GM12878 (cell line): ENCODE measurements at regions not wholly inside any gene's neighbourhood (a gene's known extent, or its start where the extent isn't known, plus 50 kb on each side); places are given as distances from the start of the nearest gene placed in this dataset.

Experiments
- ATAC-seq: fragments of 200-7000 bp; cut with Tn5 transposase; 3 replicates; pipeline ENCODE4 v1.9.1; 2020; ENCODE audit warnings: mild to moderate bottlenecking, moderate library complexity
- BruUV-seq: library from RNA; stranded (reverse); fragments of 400-500 nt; replicated peaks from 2 replicates; lab custom pipeline; 2021; lab: Mats Ljungman, UMichigan
- CTCF ChIA-PET: fragments of 300-600 bp; sonication (Branson Sonifier 250); formaldehyde crosslinking; extraction: SDS; loops from one replicate; lab custom pipeline; 2021; ENCODE audit warnings: inconsistent platforms; lab: Yijun Ruan, JAX
- POLR2A ChIA-PET: fragments of 350-600 bp; formaldehyde crosslinking; extraction: SDS; loops from one replicate; lab custom pipeline; 2021; ENCODE audit warnings: inconsistent platforms; lab: Charles Lee
- RAD21 ChIA-PET: fragments of 300-600 bp; sonication (Branson Sonifier 250); formaldehyde crosslinking; loops from one replicate; lab custom pipeline; 2023; ENCODE audit warnings: antibody characterized with exemption; ENCODE audit not compliant: unreplicated experiment; lab: Charles Lee
- SMC1A ChIA-PET: fragments of 300-600 bp; sonication (Branson Sonifier 250); formaldehyde crosslinking; loops from one replicate; lab custom pipeline; 2023; ENCODE audit not compliant: unreplicated experiment, uncharacterized antibody; lab: Charles Lee
- DNase-seq: peaks from one replicate; pipeline ENCODE4 v3.0.0-alpha.2; 2011; ENCODE audit warnings: low read depth, low spot score
- FAIRE-seq: peaks from 3 replicates; lab custom pipeline; 2011; peaks lifted over from hg19 to GRCh38; lab: Jason Lieb, UNC
- H2AFZ ChIP-seq: 2 replicates; pipeline ENCODE4 v1.6.0; 2011; ENCODE audit warnings: low read depth, low read length, control low read depth; ENCODE audit not compliant: control insufficient read depth
- H3K27ac ChIP-seq: 2 replicates; pipeline ENCODE4 v1.5.1; 2011; ENCODE audit warnings: control low read depth; ENCODE audit not compliant: control insufficient read depth, insufficient read depth
- H3K27me3 ChIP-seq, 2 experiments: replicated peaks in 1 of 2; 2 replicates each; pipeline versions ENCODE4 v1.6.0 to v1.6.1; 2011; ENCODE audit warnings: low read length in 1 of 2; ENCODE audit not compliant: control insufficient read depth in 2 of 2, insufficient read depth in 2 of 2
- H3K36me3 ChIP-seq, 2 experiments: 2 replicates each; pipeline ENCODE4 v1.5.1; 2011; ENCODE audit warnings: low read length in 1 of 2; ENCODE audit not compliant: control insufficient read depth in 2 of 2, insufficient read depth in 2 of 2
- H3K4me1 ChIP-seq: 2 replicates; pipeline ENCODE4 v1.6.1; 2011; ENCODE audit warnings: mild to moderate bottlenecking, low read length, moderate library complexity, mixed read lengths; ENCODE audit not compliant: control insufficient read depth, insufficient read depth
- H3K4me2 ChIP-seq: 2 replicates; pipeline ENCODE4 v1.6.0; 2011; ENCODE audit warnings: control low read depth; ENCODE audit not compliant: control insufficient read depth, insufficient read depth
- H3K4me3 ChIP-seq: fragments of 200-600 bp; sonication (generic); 2 replicates; pipeline ENCODE4 v1.5.1; 2016
- H3K79me2 ChIP-seq: 2 replicates; pipeline ENCODE4 v1.6.0; 2011; ENCODE audit warnings: low read length; ENCODE audit not compliant: control insufficient read depth, insufficient read depth
- H3K9ac ChIP-seq: 2 replicates; pipeline ENCODE4 v1.8.0; 2011; ENCODE audit warnings: low read length, control low read depth, mixed read lengths; ENCODE audit not compliant: control insufficient read depth, insufficient read depth
- H3K9me3 ChIP-seq: replicated peaks from 3 replicates; pipeline ENCODE4 v1.5.1; 2011; ENCODE audit warnings: mild to moderate bottlenecking, low read length; ENCODE audit not compliant: control insufficient read depth, insufficient read depth
- H4K20me1 ChIP-seq: 2 replicates; pipeline ENCODE4 v1.6.0; 2011; ENCODE audit not compliant: control insufficient read depth, insufficient read depth
- BACH1 ChIP-seq: fragments of 450-650 bp; IDR thresholded peaks from 2 replicates; pipeline ENCODE4 v1.6.1; 2017; ENCODE audit warnings: mild to moderate bottlenecking, borderline replicate concordance
- HDGF ChIP-seq: fragments of 450-650 bp; IDR thresholded peaks from 2 replicates; pipeline ENCODE4 v1.6.1; 2016; ENCODE audit warnings: antibody characterized with exemption
- KAT2A ChIP-seq: conservative IDR thresholded peaks from 2 replicates; pipeline ENCODE4 v1.6.1; 2011; ENCODE audit warnings: low read depth, low read length; ENCODE audit not compliant: control insufficient read depth
- MTA2 ChIP-seq: fragments of 450-650 bp; IDR thresholded peaks from 2 replicates; pipeline ENCODE4 v1.6.1; 2016; ENCODE audit warnings: low read depth, mild to moderate bottlenecking, moderate library complexity
- NR2C1 ChIP-seq: fragments of 450-650 bp; IDR thresholded peaks from 2 replicates; pipeline ENCODE4 v1.6.1; 2017; ENCODE audit warnings: antibody characterized with exemption, mild to moderate bottlenecking, moderate library complexity
- NR2C2 ChIP-seq: IDR thresholded peaks from 2 replicates; pipeline ENCODE4 v1.6.1; 2011; ENCODE audit warnings: borderline replicate concordance, low read depth; ENCODE audit not compliant: control insufficient read depth, insufficient read length
- PAX8 ChIP-seq: fragments of 450-650 bp; IDR thresholded peaks from 2 replicates; pipeline ENCODE4 v1.6.1; 2017; ENCODE audit warnings: mild to moderate bottlenecking, moderate library complexity
- POU2F2 ChIP-seq: IDR thresholded peaks from 3 replicates; pipeline ENCODE4 v1.6.1; 2011; ENCODE audit warnings: low read depth, mild to moderate bottlenecking, low read length, borderline replicate concordance
- SIN3A ChIP-seq: IDR thresholded peaks from 2 replicates; pipeline ENCODE4 v1.6.1; 2012; ENCODE audit warnings: low read depth, low read length, improper control_type of control experiment
- SIX5 ChIP-seq: IDR thresholded peaks from 2 replicates; pipeline ENCODE4 v1.6.1; 2011; ENCODE audit warnings: mild to moderate bottlenecking, low read depth, low read length, moderate library complexity; ENCODE audit not compliant: severe bottlenecking
- SREBF2 ChIP-seq: IDR thresholded peaks from 2 replicates; pipeline ENCODE4 v1.6.1; 2012; ENCODE audit warnings: mild to moderate bottlenecking, low read length
- ZBED1 ChIP-seq: IDR thresholded peaks from 2 replicates; pipeline ENCODE4 v1.6.1; 2016; ENCODE audit warnings: borderline replicate concordance
- WGBS: methylation state at CpG from one replicate; pipeline ENCODE4 v1.1.6; 2016; ENCODE audit warnings: low lambda C conversion rate; ENCODE audit not compliant: insufficient replicate concordance, insufficient coverage; ENCODE audit errors: missing lambda C conversion rate; 5-methylcytosine and 5-hydroxymethylcytosine counted together
- in situ Hi-C: fragments of 300-500 bp; cut with MboI; formaldehyde crosslinking; loops from 9 replicates; pipeline ENCODE4 v1.14.3; 2018; ENCODE audit warnings: mixed read lengths
- intact Hi-C: fragments of 100-400 bp; cut with micrococcal nuclease; formaldehyde crosslinking; loops from one replicate; pipeline ENCODE4 v1.14.2; 2022; ENCODE audit not compliant: unreplicated experiment
- TF ChIP-seq, protein P1 (sequence below): IDR thresholded peaks from 2 replicates; pipeline ENCODE4 v1.6.1; 2012; ENCODE audit warnings: low read depth, low read length, improper control_type of control experiment
- TF ChIP-seq, protein P2 (sequence below): fragments of 450-650 bp; formaldehyde crosslinking; IDR thresholded peaks from 2 replicates; pipeline ENCODE4 v1.4.0; 2020; ENCODE audit warnings: mild to moderate bottlenecking, moderate library complexity
- TF ChIP-seq, protein P3 (sequence below): fragments of 450-650 bp; IDR thresholded peaks from 2 replicates; pipeline ENCODE4 v1.6.1; 2017; ENCODE audit warnings: mild to moderate bottlenecking, moderate library complexity
- TF ChIP-seq, protein P4 (sequence below): fragments of 450-650 bp; IDR thresholded peaks from 2 replicates; pipeline ENCODE4 v1.6.1; 2017; ENCODE audit warnings: low read depth, mild to moderate bottlenecking, moderate library complexity

DNA sequence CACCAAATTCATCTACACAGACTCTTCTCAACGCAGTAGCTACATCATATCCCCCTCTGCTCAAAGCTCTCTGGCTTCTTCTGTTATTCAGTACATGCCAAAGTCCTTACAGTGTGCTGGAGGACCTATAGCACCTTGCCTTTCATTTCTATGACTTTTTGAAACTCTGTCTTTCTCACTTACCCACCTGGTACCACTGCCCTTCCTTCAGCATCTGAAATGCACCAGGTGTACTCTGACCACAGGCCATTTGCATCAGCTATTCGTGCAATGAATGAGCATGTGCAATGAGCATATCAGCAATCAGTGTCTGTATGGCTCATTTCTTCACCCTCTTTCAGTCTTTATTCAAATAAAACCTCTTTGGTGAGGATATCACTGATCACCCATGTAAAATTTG lies 399.9 kb downstream of the RAB28 start:
- Histone ChIP-seq H3K27ac (no peak overlapping the region), H3K27me3 (no peaks in the 10 kb centered on the region), H3K9me3 (peaks cover 3% of the 10 kb centered on the region; the same call in 1 of the 3 replicates), H3K79me2 (no peaks in the 10 kb centered on the region), H3K4me1 (no peaks in the 10 kb centered on the region), H2AFZ (no peak overlapping the region), H3K9ac (no peak overlapping the region), H3K4me3 (no peak overlapping the region), H3K4me2 (no peak overlapping the region), H3K36me3 (no peaks in the 10 kb centered on the region), H4K20me1 (no peaks in the 10 kb centered on the region)
- SMC1A ChIA-PET: no interaction called here
- no peak for ATAC-seq
- 0% methylated on average over 2 of the region's 2 CpGs for WGBS
- CTCF ChIA-PET: interaction anchor here (0.6 to 0.9 kb wide), 2 partner anchors 9 to 89 kb away, joined by 3 to 4 read pairs; no protein-coding TSS in a partner anchor
- RAD21 ChIA-PET: no interaction called here
- in situ Hi-C loops: no loop called here
- FAIRE-seq: no peak
- BruUV-seq: no TSS peak
- intact Hi-C loops: no loop called here
- no peak for DNase-seq
- POLR2A ChIA-PET: no interaction called here
- TF ChIP-seq PAX8: no peak
- no peak for TF ChIP-seq ZBED1
- TF ChIP-seq POU2F2: no peak
- no peak for TF ChIP-seq BACH1
- no peak for TF ChIP-seq MTA2
- TF ChIP-seq, protein P1, sequence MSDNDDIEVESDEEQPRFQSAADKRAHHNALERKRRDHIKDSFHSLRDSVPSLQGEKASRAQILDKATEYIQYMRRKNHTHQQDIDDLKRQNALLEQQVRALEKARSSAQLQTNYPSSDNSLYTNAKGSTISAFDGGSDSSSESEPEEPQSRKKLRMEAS: no peak
- no peak for TF ChIP-seq SREBF2
- TF ChIP-seq KAT2A: no peak
- no peak for TF ChIP-seq SIX5
- no peak for TF ChIP-seq NR2C1
- TF ChIP-seq, protein P2, sequence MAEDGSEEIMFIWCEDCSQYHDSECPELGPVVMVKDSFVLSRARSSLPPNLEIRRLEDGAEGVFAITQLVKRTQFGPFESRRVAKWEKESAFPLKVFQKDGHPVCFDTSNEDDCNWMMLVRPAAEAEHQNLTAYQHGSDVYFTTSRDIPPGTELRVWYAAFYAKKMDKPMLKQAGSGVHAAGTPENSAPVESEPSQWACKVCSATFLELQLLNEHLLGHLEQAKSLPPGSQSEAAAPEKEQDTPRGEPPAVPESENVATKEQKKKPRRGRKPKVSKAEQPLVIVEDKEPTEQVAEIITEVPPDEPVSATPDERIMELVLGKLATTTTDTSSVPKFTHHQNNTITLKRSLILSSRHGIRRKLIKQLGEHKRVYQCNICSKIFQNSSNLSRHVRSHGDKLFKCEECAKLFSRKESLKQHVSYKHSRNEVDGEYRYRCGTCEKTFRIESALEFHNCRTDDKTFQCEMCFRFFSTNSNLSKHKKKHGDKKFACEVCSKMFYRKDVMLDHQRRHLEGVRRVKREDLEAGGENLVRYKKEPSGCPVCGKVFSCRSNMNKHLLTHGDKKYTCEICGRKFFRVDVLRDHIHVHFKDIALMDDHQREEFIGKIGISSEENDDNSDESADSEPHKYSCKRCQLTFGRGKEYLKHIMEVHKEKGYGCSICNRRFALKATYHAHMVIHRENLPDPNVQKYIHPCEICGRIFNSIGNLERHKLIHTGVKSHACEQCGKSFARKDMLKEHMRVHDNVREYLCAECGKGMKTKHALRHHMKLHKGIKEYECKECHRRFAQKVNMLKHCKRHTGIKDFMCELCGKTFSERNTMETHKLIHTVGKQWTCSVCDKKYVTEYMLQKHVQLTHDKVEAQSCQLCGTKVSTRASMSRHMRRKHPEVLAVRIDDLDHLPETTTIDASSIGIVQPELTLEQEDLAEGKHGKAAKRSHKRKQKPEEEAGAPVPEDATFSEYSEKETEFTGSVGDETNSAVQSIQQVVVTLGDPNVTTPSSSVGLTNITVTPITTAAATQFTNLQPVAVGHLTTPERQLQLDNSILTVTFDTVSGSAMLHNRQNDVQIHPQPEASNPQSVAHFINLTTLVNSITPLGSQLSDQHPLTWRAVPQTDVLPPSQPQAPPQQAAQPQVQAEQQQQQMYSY (CRISPR knock-in tag): no peak
- TF ChIP-seq SIN3A: no peak
- no peak for TF ChIP-seq HDGF
- TF ChIP-seq, protein P3, sequence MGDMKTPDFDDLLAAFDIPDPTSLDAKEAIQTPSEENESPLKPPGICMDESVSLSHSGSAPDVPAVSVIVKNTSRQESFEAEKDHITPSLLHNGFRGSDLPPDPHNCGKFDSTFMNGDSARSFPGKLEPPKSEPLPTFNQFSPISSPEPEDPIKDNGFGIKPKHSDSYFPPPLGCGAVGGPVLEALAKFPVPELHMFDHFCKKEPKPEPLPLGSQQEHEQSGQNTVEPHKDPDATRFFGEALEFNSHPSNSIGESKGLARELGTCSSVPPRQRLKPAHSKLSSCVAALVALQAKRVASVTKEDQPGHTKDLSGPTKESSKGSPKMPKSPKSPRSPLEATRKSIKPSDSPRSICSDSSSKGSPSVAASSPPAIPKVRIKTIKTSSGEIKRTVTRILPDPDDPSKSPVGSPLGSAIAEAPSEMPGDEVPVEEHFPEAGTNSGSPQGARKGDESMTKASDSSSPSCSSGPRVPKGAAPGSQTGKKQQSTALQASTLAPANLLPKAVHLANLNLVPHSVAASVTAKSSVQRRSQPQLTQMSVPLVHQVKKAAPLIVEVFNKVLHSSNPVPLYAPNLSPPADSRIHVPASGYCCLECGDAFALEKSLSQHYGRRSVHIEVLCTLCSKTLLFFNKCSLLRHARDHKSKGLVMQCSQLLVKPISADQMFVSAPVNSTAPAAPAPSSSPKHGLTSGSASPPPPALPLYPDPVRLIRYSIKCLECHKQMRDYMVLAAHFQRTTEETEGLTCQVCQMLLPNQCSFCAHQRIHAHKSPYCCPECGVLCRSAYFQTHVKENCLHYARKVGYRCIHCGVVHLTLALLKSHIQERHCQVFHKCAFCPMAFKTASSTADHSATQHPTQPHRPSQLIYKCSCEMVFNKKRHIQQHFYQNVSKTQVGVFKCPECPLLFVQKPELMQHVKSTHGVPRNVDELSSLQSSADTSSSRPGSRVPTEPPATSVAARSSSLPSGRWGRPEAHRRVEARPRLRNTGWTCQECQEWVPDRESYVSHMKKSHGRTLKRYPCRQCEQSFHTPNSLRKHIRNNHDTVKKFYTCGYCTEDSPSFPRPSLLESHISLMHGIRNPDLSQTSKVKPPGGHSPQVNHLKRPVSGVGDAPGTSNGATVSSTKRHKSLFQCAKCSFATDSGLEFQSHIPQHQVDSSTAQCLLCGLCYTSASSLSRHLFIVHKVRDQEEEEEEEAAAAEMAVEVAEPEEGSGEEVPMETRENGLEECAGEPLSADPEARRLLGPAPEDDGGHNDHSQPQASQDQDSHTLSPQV: no peak
- TF ChIP-seq, protein P4, sequence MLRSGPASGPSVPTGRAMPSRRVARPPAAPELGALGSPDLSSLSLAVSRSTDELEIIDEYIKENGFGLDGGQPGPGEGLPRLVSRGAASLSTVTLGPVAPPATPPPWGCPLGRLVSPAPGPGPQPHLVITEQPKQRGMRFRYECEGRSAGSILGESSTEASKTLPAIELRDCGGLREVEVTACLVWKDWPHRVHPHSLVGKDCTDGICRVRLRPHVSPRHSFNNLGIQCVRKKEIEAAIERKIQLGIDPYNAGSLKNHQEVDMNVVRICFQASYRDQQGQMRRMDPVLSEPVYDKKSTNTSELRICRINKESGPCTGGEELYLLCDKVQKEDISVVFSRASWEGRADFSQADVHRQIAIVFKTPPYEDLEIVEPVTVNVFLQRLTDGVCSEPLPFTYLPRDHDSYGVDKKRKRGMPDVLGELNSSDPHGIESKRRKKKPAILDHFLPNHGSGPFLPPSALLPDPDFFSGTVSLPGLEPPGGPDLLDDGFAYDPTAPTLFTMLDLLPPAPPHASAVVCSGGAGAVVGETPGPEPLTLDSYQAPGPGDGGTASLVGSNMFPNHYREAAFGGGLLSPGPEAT: no peak
- no peak for TF ChIP-seq NR2C2
